GM12878 (cell line): ENCODE measurements at regions not wholly inside any gene's neighbourhood (a gene's known extent, or its start where the extent isn't known, plus 50 kb on each side); places are given as distances from the start of the nearest gene placed in this dataset.

Experiments
- ATAC-seq: fragments of 200-7000 bp; cut with Tn5 transposase; 3 replicates; pipeline ENCODE4 v1.9.1; 2020; ENCODE audit warnings: mild to moderate bottlenecking, moderate library complexity
- BruUV-seq: library from RNA; stranded (reverse); fragments of 400-500 nt; replicated peaks from 2 replicates; lab custom pipeline; 2021; lab: Mats Ljungman, UMichigan
- CTCF ChIA-PET: fragments of 300-600 bp; sonication (Branson Sonifier 250); formaldehyde crosslinking; extraction: SDS; loops from one replicate; lab custom pipeline; 2021; ENCODE audit warnings: inconsistent platforms; lab: Yijun Ruan, JAX
- POLR2A ChIA-PET: fragments of 350-600 bp; formaldehyde crosslinking; extraction: SDS; loops from one replicate; lab custom pipeline; 2021; ENCODE audit warnings: inconsistent platforms; lab: Charles Lee
- RAD21 ChIA-PET: fragments of 300-600 bp; sonication (Branson Sonifier 250); formaldehyde crosslinking; loops from one replicate; lab custom pipeline; 2023; ENCODE audit warnings: antibody characterized with exemption; ENCODE audit not compliant: unreplicated experiment; lab: Charles Lee
- SMC1A ChIA-PET: fragments of 300-600 bp; sonication (Branson Sonifier 250); formaldehyde crosslinking; loops from one replicate; lab custom pipeline; 2023; ENCODE audit not compliant: unreplicated experiment, uncharacterized antibody; lab: Charles Lee
- DNase-seq: peaks from one replicate; pipeline ENCODE4 v3.0.0-alpha.2; 2011; ENCODE audit warnings: low read depth, low spot score
- FAIRE-seq: peaks from 3 replicates; lab custom pipeline; 2011; peaks lifted over from hg19 to GRCh38; lab: Jason Lieb, UNC
- H2AFZ ChIP-seq: 2 replicates; pipeline ENCODE4 v1.6.0; 2011; ENCODE audit warnings: low read depth, low read length, control low read depth; ENCODE audit not compliant: control insufficient read depth
- H3K27ac ChIP-seq: 2 replicates; pipeline ENCODE4 v1.5.1; 2011; ENCODE audit warnings: control low read depth; ENCODE audit not compliant: control insufficient read depth, insufficient read depth
- H3K27me3 ChIP-seq, 2 experiments: replicated peaks in 1 of 2; 2 replicates each; pipeline versions ENCODE4 v1.6.0 to v1.6.1; 2011; ENCODE audit warnings: low read length in 1 of 2; ENCODE audit not compliant: control insufficient read depth in 2 of 2, insufficient read depth in 2 of 2
- H3K36me3 ChIP-seq, 2 experiments: 2 replicates each; pipeline ENCODE4 v1.5.1; 2011; ENCODE audit warnings: low read length in 1 of 2; ENCODE audit not compliant: control insufficient read depth in 2 of 2, insufficient read depth in 2 of 2
- H3K4me1 ChIP-seq: 2 replicates; pipeline ENCODE4 v1.6.1; 2011; ENCODE audit warnings: mild to moderate bottlenecking, low read length, moderate library complexity, mixed read lengths; ENCODE audit not compliant: control insufficient read depth, insufficient read depth
- H3K4me2 ChIP-seq: 2 replicates; pipeline ENCODE4 v1.6.0; 2011; ENCODE audit warnings: control low read depth; ENCODE audit not compliant: control insufficient read depth, insufficient read depth
- H3K4me3 ChIP-seq: fragments of 200-600 bp; sonication (generic); 2 replicates; pipeline ENCODE4 v1.5.1; 2016
- H3K79me2 ChIP-seq: 2 replicates; pipeline ENCODE4 v1.6.0; 2011; ENCODE audit warnings: low read length; ENCODE audit not compliant: control insufficient read depth, insufficient read depth
- H3K9ac ChIP-seq: 2 replicates; pipeline ENCODE4 v1.8.0; 2011; ENCODE audit warnings: low read length, control low read depth, mixed read lengths; ENCODE audit not compliant: control insufficient read depth, insufficient read depth
- H3K9me3 ChIP-seq: replicated peaks from 3 replicates; pipeline ENCODE4 v1.5.1; 2011; ENCODE audit warnings: mild to moderate bottlenecking, low read length; ENCODE audit not compliant: control insufficient read depth, insufficient read depth
- H4K20me1 ChIP-seq: 2 replicates; pipeline ENCODE4 v1.6.0; 2011; ENCODE audit not compliant: control insufficient read depth, insufficient read depth
- CEBPB ChIP-seq, 2 experiments: fragments of 150-350 bp in 1 of 2; IDR thresholded peaks; 2 replicates each; pipeline ENCODE4 v1.6.1; 2012 to 2014; ENCODE audit warnings: low read depth in 2 of 2, low read length in 2 of 2, borderline replicate concordance in 1 of 2, inconsistent platforms in 1 of 2
- FOXM1 ChIP-seq: IDR thresholded peaks from 2 replicates; pipeline ENCODE4 v1.6.1; 2012; ENCODE audit warnings: low read depth, mild to moderate bottlenecking, inconsistent platforms, low read length, moderate library complexity
- HCFC1 ChIP-seq: fragments of 150-350 bp; IDR thresholded peaks from 2 replicates; pipeline ENCODE4 v1.6.1; 2014; ENCODE audit warnings: low read length
- JUNB ChIP-seq: IDR thresholded peaks from 2 replicates; pipeline ENCODE4 v1.6.1; 2016; ENCODE audit warnings: antibody characterized with exemption, mild to moderate bottlenecking
- SPI1 ChIP-seq: IDR thresholded peaks from 2 replicates; pipeline ENCODE4 v1.6.1; 2011; ENCODE audit warnings: low read depth, mild to moderate bottlenecking, low read length, moderate library complexity, borderline replicate concordance; ENCODE audit not compliant: insufficient read depth
- WGBS: methylation state at CpG from one replicate; pipeline ENCODE4 v1.1.6; 2016; ENCODE audit warnings: low lambda C conversion rate; ENCODE audit not compliant: insufficient replicate concordance, insufficient coverage; ENCODE audit errors: missing lambda C conversion rate; 5-methylcytosine and 5-hydroxymethylcytosine counted together
- in situ Hi-C: fragments of 300-500 bp; cut with MboI; formaldehyde crosslinking; loops from 9 replicates; pipeline ENCODE4 v1.14.3; 2018; ENCODE audit warnings: mixed read lengths
- intact Hi-C: fragments of 100-400 bp; cut with micrococcal nuclease; formaldehyde crosslinking; loops from one replicate; pipeline ENCODE4 v1.14.2; 2022; ENCODE audit not compliant: unreplicated experiment
- TF ChIP-seq, protein P1 (sequence below), 3 experiments: IDR thresholded peaks in 2 of 3; conservative IDR thresholded peaks in 1 of 3; 2 replicates each; pipeline ENCODE4 v1.5.1; 2011; ENCODE audit warnings: low read depth in 3 of 3, low read length in 3 of 3, mild to moderate bottlenecking in 3 of 3, control low read depth in 2 of 3, moderate library complexity in 2 of 3, inconsistent platforms in 1 of 3, mixed read lengths in 1 of 3; ENCODE audit not compliant: control insufficient read depth in 2 of 3, insufficient read depth in 1 of 3; ENCODE audit errors: extremely low read depth in 1 of 3
- TF ChIP-seq, protein P2 (sequence below): fragments of 450-650 bp; IDR thresholded peaks from 2 replicates; pipeline ENCODE4 v1.6.1; 2017; ENCODE audit warnings: antibody characterized with exemption, mild to moderate bottlenecking, moderate library complexity

DNA sequence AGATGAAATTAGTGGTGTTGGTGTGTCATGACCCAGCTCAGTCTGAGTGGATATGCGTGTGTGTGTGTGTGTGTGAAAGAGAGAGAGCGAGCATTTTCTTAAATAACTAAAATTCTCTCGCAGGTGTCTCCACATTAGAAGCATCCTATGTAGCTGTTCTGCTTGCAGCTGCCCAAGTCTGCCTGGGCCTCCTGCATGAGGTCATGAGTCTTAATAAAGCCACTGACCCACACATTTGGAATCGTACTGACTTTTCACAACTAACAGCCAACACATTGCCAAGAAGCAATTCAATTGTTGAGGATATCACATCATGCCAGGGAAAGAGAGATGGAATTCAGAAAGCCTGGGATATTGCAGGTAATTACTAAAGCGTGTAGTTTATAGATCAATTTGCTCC is 238.2 kb upstream of the AJAP1 start (continued):
- TF ChIP-seq CEBPB (IDR thresholded peaks at IDR 0.05; ENCODE audit: borderline replicate concordance in 1 of 2, low read depth in 2 of 2, low read length in 2 of 2): no peak

DNA sequence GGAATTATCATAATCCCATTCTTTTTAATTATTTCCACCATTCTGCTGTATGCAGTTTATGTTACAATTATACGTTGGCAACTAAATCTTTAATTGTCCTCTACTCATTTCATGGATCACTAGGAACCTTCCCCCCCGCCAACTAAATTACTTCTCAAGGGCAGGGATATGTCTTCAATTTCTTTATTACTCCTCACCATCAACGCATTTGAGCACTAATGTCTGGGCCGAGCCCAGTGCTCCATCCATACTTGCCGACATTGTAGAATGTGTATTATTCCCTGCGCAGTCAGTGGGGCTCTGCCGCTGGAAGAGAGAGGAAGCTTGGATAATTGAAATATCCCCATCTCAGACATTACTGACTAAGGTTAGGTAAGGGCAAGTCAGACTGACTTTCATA is 236.4 kb upstream of the AJAP1 start:
- TF ChIP-seq, protein P1, sequence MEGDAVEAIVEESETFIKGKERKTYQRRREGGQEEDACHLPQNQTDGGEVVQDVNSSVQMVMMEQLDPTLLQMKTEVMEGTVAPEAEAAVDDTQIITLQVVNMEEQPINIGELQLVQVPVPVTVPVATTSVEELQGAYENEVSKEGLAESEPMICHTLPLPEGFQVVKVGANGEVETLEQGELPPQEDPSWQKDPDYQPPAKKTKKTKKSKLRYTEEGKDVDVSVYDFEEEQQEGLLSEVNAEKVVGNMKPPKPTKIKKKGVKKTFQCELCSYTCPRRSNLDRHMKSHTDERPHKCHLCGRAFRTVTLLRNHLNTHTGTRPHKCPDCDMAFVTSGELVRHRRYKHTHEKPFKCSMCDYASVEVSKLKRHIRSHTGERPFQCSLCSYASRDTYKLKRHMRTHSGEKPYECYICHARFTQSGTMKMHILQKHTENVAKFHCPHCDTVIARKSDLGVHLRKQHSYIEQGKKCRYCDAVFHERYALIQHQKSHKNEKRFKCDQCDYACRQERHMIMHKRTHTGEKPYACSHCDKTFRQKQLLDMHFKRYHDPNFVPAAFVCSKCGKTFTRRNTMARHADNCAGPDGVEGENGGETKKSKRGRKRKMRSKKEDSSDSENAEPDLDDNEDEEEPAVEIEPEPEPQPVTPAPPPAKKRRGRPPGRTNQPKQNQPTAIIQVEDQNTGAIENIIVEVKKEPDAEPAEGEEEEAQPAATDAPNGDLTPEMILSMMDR (IDR thresholded peaks at IDR 0.05 in 2 of 3, conservative IDR thresholded peaks at IDR 0.05 in 1 of 3; ENCODE audit: control insufficient read depth in 2 of 3, extremely low read depth in 1 of 3, insufficient read depth in 1 of 3, low read depth in 3 of 3, low read length in 3 of 3): no peak
- TF ChIP-seq JUNB (no peak), SPI1 (no peak), HCFC1 (no peak), FOXM1 (no peak)
- TF ChIP-seq, protein P2, sequence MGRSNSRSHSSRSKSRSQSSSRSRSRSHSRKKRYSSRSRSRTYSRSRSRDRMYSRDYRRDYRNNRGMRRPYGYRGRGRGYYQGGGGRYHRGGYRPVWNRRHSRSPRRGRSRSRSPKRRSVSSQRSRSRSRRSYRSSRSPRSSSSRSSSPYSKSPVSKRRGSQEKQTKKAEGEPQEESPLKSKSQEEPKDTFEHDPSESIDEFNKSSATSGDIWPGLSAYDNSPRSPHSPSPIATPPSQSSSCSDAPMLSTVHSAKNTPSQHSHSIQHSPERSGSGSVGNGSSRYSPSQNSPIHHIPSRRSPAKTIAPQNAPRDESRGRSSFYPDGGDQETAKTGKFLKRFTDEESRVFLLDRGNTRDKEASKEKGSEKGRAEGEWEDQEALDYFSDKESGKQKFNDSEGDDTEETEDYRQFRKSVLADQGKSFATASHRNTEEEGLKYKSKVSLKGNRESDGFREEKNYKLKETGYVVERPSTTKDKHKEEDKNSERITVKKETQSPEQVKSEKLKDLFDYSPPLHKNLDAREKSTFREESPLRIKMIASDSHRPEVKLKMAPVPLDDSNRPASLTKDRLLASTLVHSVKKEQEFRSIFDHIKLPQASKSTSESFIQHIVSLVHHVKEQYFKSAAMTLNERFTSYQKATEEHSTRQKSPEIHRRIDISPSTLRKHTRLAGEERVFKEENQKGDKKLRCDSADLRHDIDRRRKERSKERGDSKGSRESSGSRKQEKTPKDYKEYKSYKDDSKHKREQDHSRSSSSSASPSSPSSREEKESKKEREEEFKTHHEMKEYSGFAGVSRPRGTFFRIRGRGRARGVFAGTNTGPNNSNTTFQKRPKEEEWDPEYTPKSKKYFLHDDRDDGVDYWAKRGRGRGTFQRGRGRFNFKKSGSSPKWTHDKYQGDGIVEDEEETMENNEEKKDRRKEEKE: no peak
- no peak overlapping the region for H2AFZ ChIP-seq
- no peak for DNase-seq
- no peak overlapping the region for H3K4me2 ChIP-seq
- no TSS peak for BruUV-seq
- no peaks in the 10 kb centered on the region for H3K36me3 ChIP-seq
- ChIA-PET SMC1A (no interaction called here), POLR2A (no interaction called here), RAD21 (no interaction called here), CTCF (no interaction called here)
- in situ Hi-C loops (no loop called here), intact Hi-C loops (no loop called here)
- H3K4me3 ChIP-seq: no peak overlapping the region
- no peak overlapping the region for H3K27ac ChIP-seq
- H4K20me1 ChIP-seq: no peaks in the 10 kb centered on the region
- no peaks in the 10 kb centered on the region for H3K27me3 ChIP-seq
- WGBS: 45% methylated on average over 7 of the region's 7 CpGs
- no peaks in the 10 kb centered on the region for H3K4me1 ChIP-seq
- H3K9me3 ChIP-seq: no peaks in the 10 kb centered on the region; the same call in 2 of the 3 replicates
- H3K79me2 ChIP-seq: no peaks in the 10 kb centered on the region
- ATAC-seq: no peak
- FAIRE-seq: no peak
- no peak overlapping the region for H3K9ac ChIP-seq
